NT2/D1 (cell line): ENCODE measurements at regions not wholly inside any gene's neighbourhood (a gene's known extent, or its start where the extent isn't known, plus 50 kb on each side); places are given as distances from the start of the nearest gene placed in this dataset.

Experiments
- DNase-seq: peaks from one replicate; pipeline ENCODE4 v3.0.0-alpha.2; 2011; ENCODE audit warnings: low read depth, low spot score
- H3K27me3 ChIP-seq: 2 replicates; pipeline ENCODE4 v1.6.0; 2011; ENCODE audit warnings: mild to moderate bottlenecking; ENCODE audit not compliant: insufficient read length, insufficient read depth
- H3K36me3 ChIP-seq: 2 replicates; pipeline ENCODE4 v1.6.1; 2011; ENCODE audit warnings: mild to moderate bottlenecking, low read length, mixed read lengths; ENCODE audit not compliant: insufficient read depth, insufficient read length
- H3K4me1 ChIP-seq: 2 replicates; pipeline ENCODE4 v1.5.1; 2011; ENCODE audit not compliant: insufficient read depth, insufficient read length
- H3K4me3 ChIP-seq: 2 replicates; pipeline ENCODE4 v1.5.1; 2011; ENCODE audit warnings: low read depth; ENCODE audit not compliant: insufficient read length
- H3K9ac ChIP-seq: 2 replicates; pipeline ENCODE4 v1.6.0; 2011; ENCODE audit warnings: low read depth; ENCODE audit not compliant: insufficient read length
- H3K9me3 ChIP-seq: 2 replicates; pipeline ENCODE4 v1.5.1; 2011; ENCODE audit warnings: mild to moderate bottlenecking, low read length; ENCODE audit not compliant: insufficient read depth
- SUZ12 ChIP-seq: IDR thresholded peaks from 2 replicates; pipeline ENCODE4 v1.6.1; 2011; ENCODE audit not compliant: insufficient read length, insufficient read depth; ENCODE audit errors: extremely low read depth
- YY1 ChIP-seq: IDR thresholded peaks from 2 replicates; pipeline ENCODE4 v1.6.1; 2011; ENCODE audit not compliant: insufficient read length, insufficient read depth
- ZNF274 ChIP-seq: IDR thresholded peaks from 2 replicates; pipeline ENCODE4 v1.6.1; 2011; ENCODE audit warnings: mild to moderate bottlenecking, low read depth, low read length

DNA sequence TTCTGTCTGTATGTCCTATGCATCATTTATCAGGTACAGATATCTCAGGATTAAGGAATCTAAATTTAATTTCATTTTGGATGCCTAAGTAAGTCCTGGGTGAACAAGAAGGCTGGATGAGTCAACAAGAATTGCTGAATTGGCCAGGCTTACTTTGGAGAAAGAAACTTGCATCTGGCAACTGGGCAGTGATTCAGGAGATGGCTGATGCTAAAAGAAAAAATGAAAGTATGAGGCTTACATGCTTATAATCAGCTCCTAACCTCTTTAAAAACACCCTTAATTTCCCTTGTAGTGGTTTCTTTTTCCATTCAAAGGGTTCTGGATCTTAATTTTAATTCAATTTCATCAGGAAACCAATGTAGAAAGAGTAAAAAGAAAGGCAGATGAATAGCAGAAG lies 228.8 kb upstream of the PEX5L start:
- Histone ChIP-seq H3K27me3 (no peaks in the 10 kb centered on the region), H3K9me3 (no peaks in the 10 kb centered on the region), H3K9ac (no peak overlapping the region), H3K36me3 (no peaks in the 10 kb centered on the region), H3K4me3 (no peak overlapping the region), H3K4me1 (no peaks in the 10 kb centered on the region)
- no peak for DNase-seq
- TF ChIP-seq ZNF274 (no peak), YY1 (no peak), SUZ12 (no peak)

DNA sequence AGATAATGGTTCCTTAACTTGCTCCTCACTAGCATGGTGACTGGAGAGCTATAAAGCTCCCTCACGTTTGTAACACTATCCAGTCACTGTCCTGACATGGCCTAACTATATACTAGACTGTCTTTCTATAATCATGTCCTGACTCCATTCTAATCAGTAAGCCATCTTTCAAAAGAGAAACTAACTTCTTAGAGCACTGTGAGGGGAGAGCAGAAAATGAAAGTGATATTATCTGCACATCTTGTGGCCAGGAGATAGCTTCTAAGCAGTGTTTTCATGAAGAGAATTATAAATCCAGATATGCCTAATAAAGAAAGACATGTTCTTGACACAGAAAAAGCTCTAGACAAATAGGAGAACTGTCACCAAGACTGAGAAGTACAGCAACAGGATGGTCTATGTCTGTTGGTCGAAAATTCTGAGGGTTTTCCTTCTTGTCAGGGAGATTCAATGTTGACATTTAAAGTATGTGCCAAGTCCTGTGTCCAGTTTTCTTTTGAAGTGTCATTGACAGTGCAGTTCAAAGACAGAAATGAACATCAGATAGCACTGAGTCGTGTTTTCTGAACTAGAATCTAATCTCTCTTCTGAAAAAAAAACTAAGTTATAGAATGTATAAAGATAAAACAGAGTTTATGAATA lies 230.6 kb upstream of the PEX5L start:
- no peak for TF ChIP-seq SUZ12
- TF ChIP-seq ZNF274 = no peak
- TF ChIP-seq YY1 = no peak
- DNase-seq = no peak
- H3K9me3 ChIP-seq = no peaks in the 10 kb centered on the region
- H3K9ac ChIP-seq = no peak overlapping the region
- no peaks in the 10 kb centered on the region for H3K36me3 ChIP-seq
- H3K4me3 ChIP-seq = no peak overlapping the region
- H3K27me3 ChIP-seq = no peaks in the 10 kb centered on the region
- H3K4me1 ChIP-seq = no peaks in the 10 kb centered on the region

DNA sequence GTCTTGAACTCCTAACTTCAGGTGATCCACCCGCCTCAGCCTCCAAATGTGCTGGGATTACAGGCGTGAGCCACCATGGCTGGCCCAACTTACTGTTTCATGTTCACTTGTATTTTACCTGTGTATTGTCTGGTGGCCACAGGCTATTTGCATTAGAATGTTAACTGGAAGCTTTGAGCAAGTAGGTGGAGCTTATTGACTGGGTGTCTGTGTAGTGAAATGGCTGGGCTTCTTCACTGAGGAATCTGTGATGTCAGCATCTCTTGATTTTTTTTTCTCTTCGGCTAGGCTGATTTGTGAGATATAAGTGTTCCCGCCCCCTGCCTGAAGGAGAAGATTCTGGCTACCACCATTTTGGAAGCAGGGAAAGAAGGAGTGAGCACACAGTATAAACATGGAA lies 237.8 kb upstream of the PEX5L start:
- H3K27me3 ChIP-seq = no peaks in the 10 kb centered on the region
- no peaks in the 10 kb centered on the region for H3K9me3 ChIP-seq
- H3K4me3 ChIP-seq = no peak overlapping the region
- no peaks in the 10 kb centered on the region for H3K4me1 ChIP-seq
- TF ChIP-seq ZNF274 (no peak), YY1 (no peak), SUZ12 (no peak)
- peak; percentile 30 for DNase-seq
- no peaks in the 10 kb centered on the region for H3K36me3 ChIP-seq
- H3K9ac ChIP-seq = no peak overlapping the region

GRCh38 chr3:180275176-180275575 lies 238.4 kb upstream of the PEX5L start:
- H3K4me3 ChIP-seq = no peak overlapping the region
- TF ChIP-seq ZNF274 (no peak), YY1 (no peak), SUZ12 (no peak)
- no peaks in the 10 kb centered on the region for H3K27me3 ChIP-seq
- DNase-seq = no peak
- no peak overlapping the region for H3K9ac ChIP-seq
- no peaks in the 10 kb centered on the region for H3K4me1 ChIP-seq
- no peaks in the 10 kb centered on the region for H3K9me3 ChIP-seq
- H3K36me3 ChIP-seq = no peaks in the 10 kb centered on the region

DNA sequence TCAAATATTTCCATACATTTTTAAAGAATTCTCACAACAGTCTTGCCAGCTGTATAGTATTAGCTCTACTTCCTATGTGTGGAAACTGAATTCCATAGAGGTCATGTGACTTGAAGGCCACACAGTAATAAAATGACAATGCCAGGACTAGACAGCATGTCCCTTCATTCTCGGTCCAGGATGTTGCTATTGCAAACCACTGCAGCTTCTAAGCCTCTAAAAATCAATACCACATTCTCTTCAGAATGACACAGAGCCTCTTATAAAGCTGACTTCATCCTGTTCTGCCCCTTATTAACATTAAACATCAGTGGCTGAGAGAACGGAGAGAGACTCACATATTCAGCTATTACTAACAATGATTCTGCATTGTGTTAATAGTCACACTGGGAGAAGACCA lies 240.3 kb upstream of the PEX5L start:
- DNase-seq = no peak
- Histone ChIP-seq H3K4me3 (no peak overlapping the region), H3K4me1 (no peaks in the 10 kb centered on the region), H3K36me3 (no peaks in the 10 kb centered on the region), H3K9me3 (no peaks in the 10 kb centered on the region), H3K27me3 (no peaks in the 10 kb centered on the region), H3K9ac (no peak overlapping the region)
- no peak for TF ChIP-seq ZNF274
- no peak for TF ChIP-seq SUZ12
- no peak for TF ChIP-seq YY1

DNA sequence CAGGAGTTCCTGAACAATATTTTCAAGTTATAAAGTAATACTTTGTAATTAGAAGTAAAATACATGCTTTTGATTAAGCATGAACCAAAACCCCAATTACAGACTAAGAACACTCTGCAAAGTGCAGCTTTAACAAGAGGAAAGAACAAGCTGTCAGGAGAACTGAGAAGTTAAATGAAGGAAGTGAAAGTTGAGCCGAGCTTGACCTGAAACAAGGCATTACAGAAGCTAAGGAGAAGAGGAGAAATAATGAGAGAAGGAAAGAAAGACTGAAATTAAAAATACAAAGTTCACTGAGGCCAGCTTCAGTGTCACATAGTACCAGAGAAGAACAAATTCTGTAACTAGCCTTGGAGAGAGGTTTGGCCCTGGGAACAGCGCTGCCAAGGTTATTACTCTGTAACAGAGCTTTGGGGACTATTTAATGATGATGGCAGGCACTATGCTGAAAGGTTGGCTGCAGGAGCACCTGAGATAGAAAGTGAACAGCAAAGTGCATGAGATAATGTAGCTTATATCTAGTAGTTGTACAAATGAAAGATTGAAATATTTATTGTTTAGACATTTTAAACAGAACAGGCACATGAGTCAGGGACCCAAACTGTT lies 241.9 kb upstream of the PEX5L start:
- H3K36me3 ChIP-seq = no peaks in the 10 kb centered on the region
- no peak overlapping the region for H3K9ac ChIP-seq
- no peak for DNase-seq
- H3K4me1 ChIP-seq = no peaks in the 10 kb centered on the region
- H3K27me3 ChIP-seq = no peaks in the 10 kb centered on the region
- H3K4me3 ChIP-seq = no peak overlapping the region
- no peaks in the 10 kb centered on the region for H3K9me3 ChIP-seq
- no peak for TF ChIP-seq SUZ12
- TF ChIP-seq YY1 = no peak
- no peak for TF ChIP-seq ZNF274

DNA sequence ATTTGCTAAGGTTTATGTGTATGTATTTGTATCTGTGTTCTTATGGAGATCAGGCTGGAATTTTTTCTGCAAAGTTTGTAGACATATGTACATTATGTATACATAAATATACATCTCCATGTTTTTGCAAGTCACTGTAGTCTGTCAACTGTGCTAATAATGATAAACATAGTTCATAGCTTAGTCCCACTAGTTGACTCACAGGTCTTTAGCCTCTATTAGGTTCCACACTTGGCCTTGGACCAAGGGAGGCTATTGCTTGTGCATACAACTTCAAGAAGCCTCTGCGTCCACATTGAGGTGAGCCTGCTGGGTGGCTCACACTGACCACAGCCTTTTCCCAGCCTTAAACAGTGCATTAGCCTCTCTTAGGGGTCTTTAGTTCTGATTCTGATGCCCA lies 243.8 kb upstream of the PEX5L start:
- Histone ChIP-seq H3K27me3 (no peaks in the 10 kb centered on the region), H3K9ac (no peak overlapping the region), H3K4me3 (no peak overlapping the region), H3K4me1 (no peaks in the 10 kb centered on the region), H3K9me3 (no peaks in the 10 kb centered on the region), H3K36me3 (no peaks in the 10 kb centered on the region)
- TF ChIP-seq ZNF274 (no peak), SUZ12 (no peak), YY1 (no peak)
- DNase-seq = no peak

DNA sequence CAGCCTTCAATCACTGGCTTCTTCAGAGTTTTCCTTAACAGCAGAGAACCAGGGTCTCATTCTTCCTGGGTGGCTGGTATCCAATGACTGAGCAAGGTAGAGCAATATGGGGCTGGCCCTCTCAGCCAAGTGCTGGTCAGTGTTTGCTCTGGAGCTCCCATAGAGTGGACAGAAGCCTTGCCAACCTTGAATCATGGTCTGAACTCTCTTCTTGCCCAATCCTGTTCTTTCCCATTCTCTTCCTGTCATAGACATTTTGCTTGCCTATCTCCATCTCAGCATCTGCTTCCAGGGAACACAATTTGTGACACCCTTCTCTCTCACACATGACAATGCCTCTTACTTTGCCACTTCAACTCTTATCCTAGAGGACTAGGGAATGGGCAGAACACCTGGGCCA lies 245.6 kb upstream of the PEX5L start:
- Histone ChIP-seq H3K9me3 (no peaks in the 10 kb centered on the region), H3K4me1 (no peaks in the 10 kb centered on the region)

More for the DNA sequence above, 245.6 kb upstream of the PEX5L start:
- Histone ChIP-seq H3K36me3 (no peaks in the 10 kb centered on the region), H3K4me3 (no peak overlapping the region), H3K9ac (no peak overlapping the region), H3K27me3 (no peaks in the 10 kb centered on the region)
- TF ChIP-seq YY1 = no peak
- no peak for TF ChIP-seq ZNF274
- TF ChIP-seq SUZ12 = no peak
- DNase-seq = no peak
